ENCODE measurements at regions not wholly inside any gene's neighbourhood (a gene's known extent, or its start where the extent isn't known, plus 50 kb on each side); places are given as distances from the start of the nearest gene placed in this dataset.

DNA sequence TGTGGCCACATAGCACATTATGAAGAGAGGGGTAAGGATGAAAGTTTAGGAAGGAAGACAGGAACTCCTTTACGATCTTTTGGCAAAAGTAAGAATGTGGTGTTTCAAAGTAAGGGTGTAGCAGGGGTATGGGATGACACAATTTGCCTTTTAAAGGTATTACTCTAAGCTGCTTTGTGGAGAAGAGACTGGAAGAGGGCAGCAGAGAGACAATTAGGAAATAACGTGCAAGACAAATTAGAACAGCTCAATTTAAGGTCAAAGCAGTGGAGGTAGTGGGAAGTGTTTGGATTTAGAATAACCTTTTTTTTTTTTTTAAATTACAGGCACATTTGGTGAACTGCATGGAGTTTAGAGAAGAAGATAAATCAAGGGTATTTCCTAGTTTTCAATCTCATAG, 342.6 kb downstream of the NOVA1 start:
- TF ChIP-seq, protein P1, sequence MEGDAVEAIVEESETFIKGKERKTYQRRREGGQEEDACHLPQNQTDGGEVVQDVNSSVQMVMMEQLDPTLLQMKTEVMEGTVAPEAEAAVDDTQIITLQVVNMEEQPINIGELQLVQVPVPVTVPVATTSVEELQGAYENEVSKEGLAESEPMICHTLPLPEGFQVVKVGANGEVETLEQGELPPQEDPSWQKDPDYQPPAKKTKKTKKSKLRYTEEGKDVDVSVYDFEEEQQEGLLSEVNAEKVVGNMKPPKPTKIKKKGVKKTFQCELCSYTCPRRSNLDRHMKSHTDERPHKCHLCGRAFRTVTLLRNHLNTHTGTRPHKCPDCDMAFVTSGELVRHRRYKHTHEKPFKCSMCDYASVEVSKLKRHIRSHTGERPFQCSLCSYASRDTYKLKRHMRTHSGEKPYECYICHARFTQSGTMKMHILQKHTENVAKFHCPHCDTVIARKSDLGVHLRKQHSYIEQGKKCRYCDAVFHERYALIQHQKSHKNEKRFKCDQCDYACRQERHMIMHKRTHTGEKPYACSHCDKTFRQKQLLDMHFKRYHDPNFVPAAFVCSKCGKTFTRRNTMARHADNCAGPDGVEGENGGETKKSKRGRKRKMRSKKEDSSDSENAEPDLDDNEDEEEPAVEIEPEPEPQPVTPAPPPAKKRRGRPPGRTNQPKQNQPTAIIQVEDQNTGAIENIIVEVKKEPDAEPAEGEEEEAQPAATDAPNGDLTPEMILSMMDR (conservative IDR thresholded peaks at IDR 0.05; ENCODE audit: low read length): peak; percentile 77
- H3K4me3 ChIP-seq (ENCODE audit: low read length): no peak overlapping the region
- peak; percentile 58 for DNase-seq (ENCODE audit: low read depth)

DNA sequence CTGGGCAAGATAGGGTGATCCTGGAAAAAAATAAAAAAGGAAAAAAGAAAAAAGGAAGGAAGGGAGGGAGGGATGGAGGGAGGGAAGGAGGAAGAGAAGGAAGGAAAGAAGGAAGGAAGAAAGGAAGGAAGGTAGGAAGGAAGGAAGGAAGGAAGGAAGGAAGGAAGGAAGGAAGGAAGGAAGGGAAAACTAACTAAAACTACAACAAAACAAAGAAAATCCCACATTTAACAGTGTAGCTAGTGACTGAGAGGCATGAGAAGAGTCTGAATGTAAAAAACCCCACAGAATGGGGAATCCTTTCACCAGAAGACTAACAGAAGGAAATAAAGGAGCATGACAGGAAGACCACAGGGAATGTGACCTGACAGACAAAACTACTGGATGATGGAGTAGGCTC, 345.7 kb downstream of the NOVA1 start:
- TF ChIP-seq, protein P1 (conservative IDR thresholded peaks at IDR 0.05; ENCODE audit: low read length): no peak
- DNase-seq (ENCODE audit: low read depth): no peak
- no peak overlapping the region for H3K4me3 ChIP-seq (ENCODE audit: low read length)

DNA sequence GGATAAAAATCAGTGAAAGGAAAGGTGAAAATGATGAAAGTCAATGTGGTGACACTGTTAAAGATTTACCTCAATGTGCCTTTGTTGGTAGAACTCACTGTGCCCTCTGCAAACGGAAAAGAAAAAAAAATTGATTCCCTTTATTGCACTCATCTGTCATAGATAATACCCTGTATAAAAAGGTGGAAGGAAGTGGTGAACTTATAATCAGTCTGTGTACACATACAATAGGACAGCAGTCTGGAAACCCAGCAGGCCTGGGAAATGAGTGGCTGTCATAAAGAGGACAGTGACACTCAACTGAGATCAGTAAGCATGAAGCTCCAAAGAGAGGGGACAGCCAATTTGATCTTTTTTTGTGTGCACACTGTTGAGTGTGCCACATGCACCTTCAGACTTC, 364.7 kb downstream of the NOVA1 start:
- DNase-seq (ENCODE audit: low read depth): no peak
- TF ChIP-seq, protein P1 (conservative IDR thresholded peaks at IDR 0.05; ENCODE audit: low read length): no peak
- no peak overlapping the region for H3K4me3 ChIP-seq (ENCODE audit: low read length)

DNA sequence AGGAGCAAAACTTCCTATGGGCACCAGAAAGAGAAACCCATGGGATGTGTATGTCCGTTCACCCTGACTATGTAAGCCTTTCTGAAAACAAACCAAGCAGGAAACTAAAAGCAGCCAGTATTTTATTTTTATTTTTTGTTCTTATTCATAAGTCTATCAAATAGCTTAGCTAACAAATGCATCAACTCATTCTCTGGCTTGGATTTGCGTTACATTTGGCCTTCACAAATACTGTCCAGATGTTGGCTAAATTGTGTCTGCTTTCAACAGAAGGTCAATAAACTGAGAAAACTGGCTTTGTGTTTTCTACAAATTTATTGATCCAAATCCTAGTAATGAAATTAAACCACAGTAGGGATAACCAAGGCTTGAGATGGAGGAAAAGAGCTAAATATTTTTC, 379.0 kb downstream of the NOVA1 start:
- TF ChIP-seq, protein P1 (conservative IDR thresholded peaks at IDR 0.05; ENCODE audit: low read length): no peak
- no peak for DNase-seq (ENCODE audit: low read depth)
- no peak overlapping the region for H3K4me3 ChIP-seq (ENCODE audit: low read length)

DNA sequence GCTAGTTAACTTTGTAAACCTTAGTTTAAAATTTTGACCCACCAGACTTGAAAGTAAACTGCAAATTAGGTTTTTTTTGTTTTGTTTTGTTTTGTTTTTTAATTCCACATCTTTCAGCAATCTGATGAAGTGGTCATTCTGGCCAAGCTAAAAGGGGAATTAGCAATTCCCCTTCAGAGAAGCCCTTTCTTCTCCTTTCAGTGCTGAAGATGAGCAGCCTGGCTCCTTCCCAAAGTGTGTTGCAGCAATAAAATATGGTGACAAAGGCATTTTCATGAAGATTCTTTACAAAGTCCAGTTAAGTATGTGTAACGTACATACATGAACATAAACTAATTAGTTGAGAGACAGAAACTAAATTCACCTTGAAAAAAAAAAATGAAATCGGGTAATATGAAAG, 380.1 kb downstream of the NOVA1 start:
- TF ChIP-seq, protein P1 (conservative IDR thresholded peaks at IDR 0.05; ENCODE audit: low read length): no peak
- no peak overlapping the region for H3K4me3 ChIP-seq (ENCODE audit: low read length)
- no peak for DNase-seq (ENCODE audit: low read depth)

DNA sequence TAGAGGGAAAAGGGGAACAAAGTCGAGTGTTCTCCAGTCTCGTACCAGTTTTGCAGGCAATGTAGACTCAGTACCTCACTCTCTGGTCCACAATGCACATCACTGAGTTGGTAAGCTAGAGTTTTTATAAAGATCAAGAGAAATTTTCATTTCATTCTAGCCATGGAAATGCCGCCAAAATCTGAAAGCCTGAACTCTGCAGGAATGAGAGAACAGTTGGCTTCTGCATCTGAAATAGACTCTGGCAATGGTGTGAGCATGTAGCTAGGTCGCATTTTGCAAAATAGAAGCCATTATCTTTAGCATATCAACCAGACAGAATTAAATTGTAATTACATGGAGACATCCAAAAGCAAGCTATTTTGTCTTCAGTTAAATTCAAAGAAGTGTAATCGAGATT, 381.0 kb downstream of the NOVA1 start:
- no peak overlapping the region for H3K4me3 ChIP-seq (ENCODE audit: low read length)
- no peak for DNase-seq (ENCODE audit: low read depth)
- TF ChIP-seq, protein P1 (conservative IDR thresholded peaks at IDR 0.05; ENCODE audit: low read length): no peak

DNA sequence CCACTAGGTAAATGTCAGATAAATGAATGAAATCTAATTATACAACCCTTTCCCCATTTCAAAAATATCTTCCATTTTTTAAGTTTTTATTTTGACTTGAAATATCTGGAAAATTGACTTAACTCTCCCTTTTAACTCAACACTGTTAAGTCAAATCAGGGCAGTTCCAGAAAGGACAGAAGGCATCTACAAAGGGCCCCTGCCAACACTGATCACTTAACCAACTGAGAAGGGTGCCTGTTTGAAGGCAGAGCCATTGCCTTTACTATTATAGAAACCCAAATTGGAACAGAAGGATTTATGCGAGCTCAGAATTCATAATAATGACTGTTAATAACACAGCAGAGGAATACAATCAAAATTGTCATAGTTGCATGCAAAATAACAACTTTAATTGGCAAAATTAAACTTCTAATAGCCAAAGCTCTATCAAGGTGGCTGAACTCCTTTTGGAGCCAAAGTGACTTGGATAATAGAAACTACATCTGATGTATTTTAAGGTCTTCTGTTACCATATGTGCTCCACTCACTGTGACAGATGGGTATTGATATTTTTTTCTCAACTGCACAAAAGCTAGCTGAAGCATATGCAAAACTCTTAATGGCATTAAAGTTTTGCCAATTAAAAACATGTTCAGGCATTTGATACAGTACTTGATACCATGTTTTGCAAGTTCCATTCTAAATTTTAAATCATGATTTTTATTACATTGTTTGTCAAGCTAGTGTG, 383.8 kb downstream of the NOVA1 start:
- no peak for DNase-seq (ENCODE audit: low read depth)
- TF ChIP-seq, protein P1 (conservative IDR thresholded peaks at IDR 0.05; ENCODE audit: low read length): no peak
- no peak overlapping the region for H3K4me3 ChIP-seq (ENCODE audit: low read length)

All from AG10803 (cell line).